HG02759 (cell line): ENCODE measurements at regions not wholly inside any gene's neighbourhood (a gene's known extent, or its start where the extent isn't known, plus 50 kb on each side); places are given as distances from the start of the nearest gene placed in this dataset.

Source experiments
- ATAC-seq: cut with Tn5 transposase; IDR thresholded peaks from one replicate; pipeline ENCODE4 v1.9.1; 2021; ENCODE audit warnings: mild to moderate bottlenecking, moderate library complexity; ENCODE audit not compliant: unreplicated experiment

DNA sequence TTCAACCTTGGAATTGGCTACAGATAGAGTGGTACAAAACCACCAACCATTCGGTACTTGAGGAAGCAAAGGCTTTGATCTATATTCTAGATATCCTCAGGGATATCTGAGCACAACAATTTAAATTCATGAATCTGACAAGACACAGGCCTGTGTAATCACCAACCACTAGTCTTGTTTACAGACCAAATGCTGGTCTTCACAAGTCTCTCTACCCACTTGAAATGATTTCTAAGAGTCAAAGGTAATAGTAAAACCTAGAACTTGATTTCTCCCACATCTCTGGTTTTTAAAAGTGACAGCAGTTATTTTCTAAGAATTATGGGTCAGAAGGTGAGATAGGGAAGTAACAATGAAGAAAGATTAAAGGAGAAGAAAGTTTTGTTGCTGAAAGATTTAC is 613.7 kb upstream of the ACVR2A start:
- no peak for ATAC-seq

- ATAC-seq: no peak
These were observed 617.5 kb upstream of the ACVR2A start for GRCh38 chr2:147227313-147227712.

DNA sequence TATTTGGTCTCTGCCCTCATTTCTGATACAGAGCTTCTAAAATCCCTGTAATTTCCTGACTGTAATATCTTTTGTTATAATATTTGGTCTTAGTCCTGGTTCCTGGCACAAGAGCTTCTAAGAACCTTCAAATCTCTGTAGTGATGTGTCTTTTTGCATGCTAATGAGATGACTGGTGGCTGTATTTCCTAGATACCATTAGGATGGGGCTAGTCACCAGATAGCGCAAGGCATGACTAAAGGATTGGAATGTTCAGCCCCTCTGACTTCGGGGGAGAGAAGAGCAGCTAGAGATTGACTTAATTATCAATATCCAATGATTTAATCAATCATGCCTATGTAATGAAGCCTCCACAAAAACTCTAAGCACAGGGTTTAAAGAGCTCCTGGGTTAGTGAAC is 620.8 kb upstream of the ACVR2A start:
- ATAC-seq: no peak

DNA sequence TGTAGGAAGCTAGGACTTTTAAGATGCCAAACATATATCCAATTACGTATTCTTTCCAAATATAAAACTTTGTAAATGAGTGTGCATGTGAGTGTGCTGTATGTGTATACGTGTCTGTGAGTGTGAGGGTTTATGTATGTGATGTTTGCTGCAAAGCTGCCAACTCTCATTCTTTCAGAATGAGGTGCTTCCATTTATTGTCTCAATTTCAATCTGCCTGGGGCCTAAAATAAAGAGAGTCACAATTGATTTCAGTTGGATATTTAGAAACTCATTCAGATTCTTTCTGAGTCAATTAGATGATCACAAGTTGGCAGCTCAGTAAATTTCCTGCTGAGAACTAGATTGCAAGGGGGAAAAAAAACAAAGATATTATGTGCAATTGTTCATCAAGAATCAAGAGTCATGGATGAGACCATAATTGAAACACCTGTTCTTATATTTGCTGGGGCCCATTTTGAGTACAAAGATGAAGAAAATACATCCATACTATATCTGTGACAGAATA is 621.2 kb upstream of the ACVR2A start:
- no peak for ATAC-seq

GRCh38 chr2:147223119-147223518 is 621.7 kb upstream of the ACVR2A start:
- no peak for ATAC-seq

- ATAC-seq: no peak
These were observed 622.3 kb upstream of the ACVR2A start for GRCh38 chr2:147222506-147222905.

- no peak for ATAC-seq
These were observed 629.9 kb upstream of the ACVR2A start for GRCh38 chr2:147214914-147215313.

GRCh38 chr2:147211484-147211883 is 633.3 kb upstream of the ACVR2A start:
- no peak for ATAC-seq

DNA sequence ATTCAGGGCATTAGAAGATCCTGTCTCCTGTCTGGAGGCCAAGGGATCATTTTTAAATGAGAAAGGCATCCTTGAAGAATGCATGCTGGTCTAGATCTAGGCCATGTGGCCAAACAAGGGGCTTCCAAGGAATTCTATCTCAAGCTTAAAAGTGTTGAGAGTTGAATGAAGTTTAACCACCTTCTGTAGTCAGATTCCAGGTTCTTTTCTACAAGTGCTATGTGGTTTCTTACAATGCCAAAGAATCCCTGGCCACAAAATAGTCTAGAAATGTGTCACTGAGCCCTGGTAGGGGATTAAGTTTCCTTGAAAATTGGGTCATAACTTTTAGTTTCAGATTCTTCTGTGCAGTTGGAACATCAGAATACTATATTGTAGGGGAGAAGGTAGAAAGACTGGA is 640.7 kb upstream of the ACVR2A start:
- no peak for ATAC-seq

- ATAC-seq: no peak
These were observed 646.1 kb upstream of the ACVR2A start for GRCh38 chr2:147198651-147199171.

- ATAC-seq: no peak
These were observed 646.9 kb upstream of the ACVR2A start for GRCh38 chr2:147197754-147198483.

DNA sequence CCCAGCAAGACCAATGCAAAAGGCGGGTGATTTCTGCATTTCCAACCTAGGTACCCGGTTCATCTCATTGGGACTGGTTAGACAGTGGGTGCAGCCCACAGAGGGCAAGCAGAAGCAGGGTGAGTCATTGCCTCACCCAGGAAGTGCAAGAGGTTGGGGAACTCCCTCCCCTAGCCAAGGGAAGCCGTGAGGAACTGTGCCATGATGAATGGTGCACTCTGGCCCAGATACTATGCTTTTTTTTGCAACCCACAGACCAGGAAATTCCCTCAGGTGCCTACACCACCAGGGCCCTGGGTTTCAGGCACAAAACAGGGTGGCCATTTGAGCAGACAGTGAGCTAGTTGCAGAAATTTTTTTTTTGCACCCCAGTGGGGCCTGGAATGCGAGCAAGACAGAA is 662.6 kb upstream of the ACVR2A start:
- ATAC-seq: peak; percentile 83

- peak; percentile 40 for ATAC-seq
These were observed 663.3 kb upstream of the ACVR2A start for GRCh38 chr2:147181351-147182029.

GRCh38 chr2:147177071-147177857 is 667.6 kb upstream of the ACVR2A start:
- ATAC-seq: no peak

- ATAC-seq: no peak
These were observed 670.0 kb upstream of the ACVR2A start for GRCh38 chr2:147174824-147175254.

DNA sequence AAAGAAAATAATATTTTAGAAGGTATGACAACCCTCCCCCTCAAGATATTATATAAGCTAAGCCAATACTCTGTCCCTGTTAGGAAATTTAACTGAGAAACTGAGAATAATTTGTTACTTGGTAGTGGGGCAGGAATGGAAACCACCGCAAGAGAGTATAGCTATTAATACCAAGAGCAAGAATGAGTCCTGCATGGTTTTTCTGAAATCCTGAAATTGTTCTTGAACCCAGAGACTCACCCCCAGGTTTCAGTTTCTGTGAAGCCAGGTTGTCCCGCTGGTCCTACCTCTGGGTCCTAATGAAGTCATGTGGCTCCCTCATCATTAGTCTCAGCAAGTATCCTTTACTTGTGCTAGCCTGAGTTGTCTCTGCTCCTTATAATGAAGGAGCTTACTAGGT is 671.0 kb upstream of the ACVR2A start:
- ATAC-seq: no peak

GRCh38 chr2:147173189-147173581 is 671.6 kb upstream of the ACVR2A start:
- ATAC-seq: no peak

DNA sequence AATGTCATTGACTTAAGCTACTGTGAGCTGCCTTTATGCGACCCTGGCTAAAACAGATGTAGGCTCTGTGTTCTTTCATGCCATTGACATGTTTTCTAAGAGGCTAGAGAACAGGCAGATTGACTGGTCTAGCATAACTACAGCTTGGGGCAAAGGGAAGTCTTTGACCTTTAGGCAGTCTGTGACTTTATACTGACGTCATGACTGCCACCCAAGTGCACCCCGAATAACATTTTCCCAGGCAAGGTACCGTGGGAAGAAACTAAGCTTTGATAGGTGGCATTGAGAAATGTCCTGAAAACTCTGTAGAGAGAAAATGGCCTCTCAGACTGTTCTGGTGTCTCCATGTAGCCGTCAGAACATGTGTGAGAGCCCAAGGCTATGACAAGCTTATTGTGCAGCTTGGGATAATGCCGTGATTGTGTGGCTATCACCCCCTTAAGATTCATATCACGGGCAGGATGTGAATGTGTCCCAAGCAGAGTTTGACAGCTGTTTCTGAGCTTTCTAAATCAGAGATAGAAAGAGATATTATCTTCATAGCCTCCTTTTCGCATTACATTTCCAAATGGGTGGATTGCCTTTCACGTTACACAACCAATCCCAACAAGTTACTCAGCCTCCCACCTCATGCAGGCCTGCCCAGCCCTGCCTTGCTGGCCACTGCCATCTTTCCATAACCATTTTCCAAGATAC is 672.2 kb upstream of the ACVR2A start:
- no peak for ATAC-seq

- no peak for ATAC-seq
These were observed 672.9 kb upstream of the ACVR2A start for GRCh38 chr2:147171941-147172340.

DNA sequence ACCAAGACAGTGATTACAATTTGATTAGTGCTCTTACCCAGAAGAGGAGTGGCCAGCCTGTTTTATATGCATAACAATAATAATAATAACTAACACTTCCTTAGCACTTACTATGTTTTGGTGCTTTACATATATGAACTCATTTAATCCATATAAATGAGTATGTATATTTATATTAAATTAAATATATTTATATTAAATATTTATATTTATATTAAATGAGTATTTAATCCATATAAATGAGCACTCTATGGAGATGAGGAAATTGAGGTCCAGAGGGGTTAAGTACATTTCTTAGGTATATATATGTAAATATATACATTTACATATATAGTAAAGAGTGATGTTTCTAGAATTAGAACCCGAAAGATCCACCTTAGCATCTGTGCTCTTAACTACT is 673.9 kb upstream of the ACVR2A start:
- no peak for ATAC-seq
